ENCODE measurements at regions not wholly inside any gene's neighbourhood (a gene's known extent, or its start where the extent isn't known, plus 50 kb on each side); places are given as distances from the start of the nearest gene placed in this dataset.

DNA sequence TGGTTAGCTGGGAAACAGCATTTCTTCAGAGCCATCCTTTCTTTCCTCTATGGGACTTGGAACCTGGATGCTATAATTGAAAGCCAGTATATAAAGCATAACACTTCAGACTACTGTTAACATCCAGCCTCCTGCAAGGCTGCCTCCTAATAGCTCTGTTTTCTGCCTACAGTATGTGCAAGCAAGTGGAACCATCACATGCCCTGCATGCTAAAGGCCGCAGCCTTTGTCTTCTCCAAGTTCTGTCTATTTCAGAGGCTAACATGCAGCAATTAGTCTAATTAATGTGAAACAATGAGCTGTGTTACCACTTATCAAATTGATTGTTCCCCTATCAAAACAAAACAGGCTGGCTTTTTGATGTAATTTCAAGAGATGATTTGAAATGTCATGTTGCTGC lies 82.7 kb upstream of the ESRRG start:
- no peaks in the 10 kb centered on the region for H3K36me3 ChIP-seq
- no peaks in the 10 kb centered on the region for H3K27me3 ChIP-seq
- DNase-seq: no peak
- intact Hi-C loops (cut with DNase I; ENCODE audit: low total_unique reads): no loop called here
- TF ChIP-seq, protein P1, sequence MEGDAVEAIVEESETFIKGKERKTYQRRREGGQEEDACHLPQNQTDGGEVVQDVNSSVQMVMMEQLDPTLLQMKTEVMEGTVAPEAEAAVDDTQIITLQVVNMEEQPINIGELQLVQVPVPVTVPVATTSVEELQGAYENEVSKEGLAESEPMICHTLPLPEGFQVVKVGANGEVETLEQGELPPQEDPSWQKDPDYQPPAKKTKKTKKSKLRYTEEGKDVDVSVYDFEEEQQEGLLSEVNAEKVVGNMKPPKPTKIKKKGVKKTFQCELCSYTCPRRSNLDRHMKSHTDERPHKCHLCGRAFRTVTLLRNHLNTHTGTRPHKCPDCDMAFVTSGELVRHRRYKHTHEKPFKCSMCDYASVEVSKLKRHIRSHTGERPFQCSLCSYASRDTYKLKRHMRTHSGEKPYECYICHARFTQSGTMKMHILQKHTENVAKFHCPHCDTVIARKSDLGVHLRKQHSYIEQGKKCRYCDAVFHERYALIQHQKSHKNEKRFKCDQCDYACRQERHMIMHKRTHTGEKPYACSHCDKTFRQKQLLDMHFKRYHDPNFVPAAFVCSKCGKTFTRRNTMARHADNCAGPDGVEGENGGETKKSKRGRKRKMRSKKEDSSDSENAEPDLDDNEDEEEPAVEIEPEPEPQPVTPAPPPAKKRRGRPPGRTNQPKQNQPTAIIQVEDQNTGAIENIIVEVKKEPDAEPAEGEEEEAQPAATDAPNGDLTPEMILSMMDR (IDR thresholded peaks at IDR 0.05): no peak
- no peak overlapping the region for H3K27ac ChIP-seq
- H3K4me1 ChIP-seq: no peaks in the 10 kb centered on the region
- H3K9me3 ChIP-seq: no peaks in the 10 kb centered on the region
- H3K4me3 ChIP-seq: no peak overlapping the region

DNA sequence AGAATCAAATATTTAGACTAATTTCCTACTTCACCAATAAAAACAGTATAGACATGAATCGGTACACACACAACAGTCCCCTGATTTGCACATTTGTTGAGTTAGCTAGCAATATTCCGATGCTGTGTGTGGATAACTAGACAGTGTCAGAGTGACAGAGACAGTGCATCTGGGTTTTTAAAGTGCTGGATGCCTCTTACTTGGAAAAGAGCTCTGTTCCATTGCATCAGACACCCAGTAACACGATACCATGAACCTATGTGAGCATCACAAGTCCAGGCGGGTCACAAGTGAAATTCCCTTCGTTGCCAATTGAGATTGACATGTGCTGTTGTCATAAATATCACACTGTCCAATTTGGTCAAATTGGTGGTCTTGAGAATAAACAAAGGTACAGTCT lies 82.0 kb upstream of the ESRRG start:
- no peaks in the 10 kb centered on the region for H3K4me1 ChIP-seq
- no peaks in the 10 kb centered on the region for H3K9me3 ChIP-seq
- no peaks in the 10 kb centered on the region for H3K36me3 ChIP-seq
- H3K27ac ChIP-seq: no peak overlapping the region
- DNase-seq: no peak
- no peaks in the 10 kb centered on the region for H3K27me3 ChIP-seq
- TF ChIP-seq, protein P1 (IDR thresholded peaks at IDR 0.05): no peak
- intact Hi-C loops (cut with DNase I; ENCODE audit: low total_unique reads): no loop called here
- no peak overlapping the region for H3K4me3 ChIP-seq

DNA sequence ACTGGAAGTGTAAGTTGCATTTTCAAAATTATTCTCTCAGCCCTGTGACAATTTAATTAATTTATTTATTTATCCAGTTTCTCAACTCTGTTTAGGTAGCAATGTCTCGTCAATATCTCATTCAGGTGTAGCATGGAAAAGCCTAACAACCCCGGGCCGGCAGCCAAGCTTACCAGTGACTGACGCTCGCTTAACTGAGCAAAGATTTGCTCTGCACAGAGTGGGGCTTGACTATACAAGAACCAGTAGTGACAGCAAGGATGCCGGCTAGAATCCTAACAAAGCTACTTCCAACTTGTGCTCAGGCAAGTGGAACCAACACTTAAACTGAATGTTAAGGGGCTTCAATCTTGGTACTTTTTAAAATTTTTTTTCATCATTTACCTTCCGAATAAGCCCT lies 80.9 kb upstream of the ESRRG start:
- H3K27me3 ChIP-seq: no peaks in the 10 kb centered on the region
- H3K27ac ChIP-seq: no peak overlapping the region
- TF ChIP-seq, protein P1 (IDR thresholded peaks at IDR 0.05): no peak
- no peaks in the 10 kb centered on the region for H3K9me3 ChIP-seq
- no peaks in the 10 kb centered on the region for H3K36me3 ChIP-seq
- no peaks in the 10 kb centered on the region for H3K4me1 ChIP-seq
- H3K4me3 ChIP-seq: no peak overlapping the region
- intact Hi-C loops (cut with DNase I; ENCODE audit: low total_unique reads): no loop called here
- DNase-seq: no peak

DNA sequence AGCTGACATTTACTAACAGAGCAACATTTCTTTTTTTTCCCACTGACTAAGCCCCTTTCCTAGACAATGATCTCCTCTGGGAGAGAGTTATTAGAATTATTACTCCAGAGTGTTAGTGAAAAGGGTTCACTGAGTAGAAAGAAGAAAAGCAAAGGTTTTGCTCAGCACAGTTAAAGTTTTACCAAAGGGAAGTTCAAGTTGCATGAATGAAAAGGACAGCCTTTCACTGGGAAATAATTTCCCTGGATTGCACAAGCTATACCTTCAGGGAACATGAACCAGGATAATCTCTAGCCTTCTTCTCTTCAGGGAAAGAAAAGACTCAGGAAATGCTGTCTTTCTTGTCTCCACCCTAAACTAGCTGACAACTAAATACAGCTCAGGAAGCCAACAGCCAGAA lies 71.4 kb upstream of the ESRRG start:
- H3K4me3 ChIP-seq: no peak overlapping the region
- H3K36me3 ChIP-seq: no peaks in the 10 kb centered on the region
- no peak overlapping the region for H3K27ac ChIP-seq
- DNase-seq: no peak
- TF ChIP-seq, protein P1 (IDR thresholded peaks at IDR 0.05): no peak
- no peaks in the 10 kb centered on the region for H3K4me1 ChIP-seq
- intact Hi-C loops (cut with DNase I; ENCODE audit: low total_unique reads): no loop called here
- no peaks in the 10 kb centered on the region for H3K9me3 ChIP-seq
- H3K27me3 ChIP-seq: no peaks in the 10 kb centered on the region

DNA sequence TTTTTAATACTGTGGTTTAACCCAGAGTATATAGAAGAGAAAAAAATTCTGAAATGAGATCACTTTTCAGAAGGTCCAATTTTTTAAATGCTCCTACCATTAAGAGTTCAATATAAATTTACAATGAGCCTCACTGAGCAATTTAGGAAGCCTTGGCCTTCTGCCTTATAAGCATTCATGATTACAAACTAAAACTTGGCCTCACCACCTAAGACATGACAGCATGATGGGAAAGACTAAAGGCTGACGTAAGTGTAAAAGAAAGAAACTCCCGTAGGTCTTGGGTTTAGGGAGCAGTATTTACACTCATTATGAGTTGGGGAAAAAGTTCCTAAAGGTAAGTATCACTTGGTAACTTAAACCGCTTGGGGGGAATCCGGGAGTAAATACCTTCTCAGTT lies 70.7 kb upstream of the ESRRG start:
- DNase-seq: no peak

DNA sequence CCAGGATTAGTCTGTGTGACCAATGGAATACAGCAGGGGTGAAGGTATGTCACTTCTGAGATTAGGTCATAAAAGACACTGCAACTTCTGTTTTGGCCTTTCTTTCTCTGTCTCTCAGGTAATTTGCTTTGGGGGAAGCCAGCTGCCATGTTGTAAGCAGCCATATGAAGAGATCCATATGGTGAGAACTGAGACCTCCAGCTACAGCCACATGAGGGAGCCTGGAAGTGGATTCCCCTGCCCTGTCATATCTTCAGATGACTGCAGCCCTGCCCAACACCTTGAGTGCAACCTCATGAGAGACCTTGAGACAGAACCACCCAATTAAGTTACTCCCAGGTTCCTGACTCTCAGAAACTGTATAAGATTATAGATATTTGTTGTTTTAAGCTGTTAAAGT lies 70.1 kb upstream of the ESRRG start:
- Histone ChIP-seq H3K36me3 (no peaks in the 10 kb centered on the region), H3K4me3 (no peak overlapping the region), H3K27ac (no peak overlapping the region), H3K27me3 (no peaks in the 10 kb centered on the region), H3K9me3 (no peaks in the 10 kb centered on the region), H3K4me1 (no peaks in the 10 kb centered on the region)
- intact Hi-C loops (cut with DNase I; ENCODE audit: low total_unique reads): no loop called here
- DNase-seq: no peak
- TF ChIP-seq, protein P1 (IDR thresholded peaks at IDR 0.05): no peak

More for the DNA sequence above, 70.7 kb upstream of the ESRRG start:
- TF ChIP-seq, protein P1 (IDR thresholded peaks at IDR 0.05): no peak
- H3K9me3 ChIP-seq: no peaks in the 10 kb centered on the region
- H3K4me1 ChIP-seq: no peaks in the 10 kb centered on the region
- no peaks in the 10 kb centered on the region for H3K27me3 ChIP-seq
- intact Hi-C loops (cut with DNase I; ENCODE audit: low total_unique reads): no loop called here
- H3K4me3 ChIP-seq: no peak overlapping the region
- no peaks in the 10 kb centered on the region for H3K36me3 ChIP-seq
- no peak overlapping the region for H3K27ac ChIP-seq
